ENCODE measurements at regions not wholly inside any gene's neighbourhood (a gene's known extent, or its start where the extent isn't known, plus 50 kb on each side); places are given as distances from the start of the nearest gene placed in this dataset.

- DNase-seq (ENCODE audit: low read depth) = no peak
Measured at GRCh38 chr3:132898141-132898540, 140.1 kb upstream of the TMEM108 start.

GRCh38 chr3:132892956-132893355, 145.2 kb upstream of the TMEM108 start:
- DNase-seq (ENCODE audit: low read depth) = no peak

GRCh38 chr3:132881756-132882409, 156.3 kb upstream of the TMEM108 start:
- no peak for DNase-seq (ENCODE audit: low read depth)

GRCh38 chr3:132880986-132881385, 157.2 kb upstream of the TMEM108 start:
- DNase-seq (ENCODE audit: low read depth) = no peak

GRCh38 chr3:132879656-132880055, 157.4 kb upstream of the NPHP3 start:
- no peak for DNase-seq (ENCODE audit: low read depth)

GRCh38 chr3:132874701-132875100, 152.5 kb upstream of the NPHP3 start:
- DNase-seq (ENCODE audit: low read depth) = no peak

- no peak for DNase-seq (ENCODE audit: low read depth)
Measured at GRCh38 chr3:132872711-132873110, 150.5 kb upstream of the NPHP3 start.

- no peak for DNase-seq (ENCODE audit: low read depth)
Measured at GRCh38 chr3:132871956-132872355, 149.7 kb upstream of the NPHP3 start.

GRCh38 chr3:132870541-132870940, 148.3 kb upstream of the NPHP3 start:
- no peak for DNase-seq (ENCODE audit: low read depth)

- no peak for DNase-seq (ENCODE audit: low read depth)
Measured at GRCh38 chr3:132867956-132868355, 145.7 kb upstream of the NPHP3 start.

GRCh38 chr3:132867526-132867925, 145.3 kb upstream of the NPHP3 start:
- no peak for DNase-seq (ENCODE audit: low read depth)

GRCh38 chr3:132857317-132857716, 135.1 kb upstream of the NPHP3 start:
- DNase-seq (ENCODE audit: low read depth) = no peak

- DNase-seq (ENCODE audit: low read depth) = no peak
Measured at GRCh38 chr3:132854856-132855535, 132.8 kb upstream of the NPHP3 start.

GRCh38 chr3:132847849-132848625, 125.8 kb upstream of the NPHP3 start:
- DNase-seq (ENCODE audit: low read depth) = no peak

GRCh38 chr3:132843851-132844553, 121.8 kb upstream of the NPHP3 start:
- no peak for DNase-seq (ENCODE audit: low read depth)

- no peak for DNase-seq (ENCODE audit: low read depth)
Measured at GRCh38 chr3:132843349-132843748, 121.1 kb upstream of the NPHP3 start.

- no peak for DNase-seq (ENCODE audit: low read depth)
Measured at GRCh38 chr3:132841621-132842020, 119.4 kb upstream of the NPHP3 start.

- DNase-seq (ENCODE audit: low read depth) = no peak
Measured at GRCh38 chr3:132840201-132840700, 118.0 kb upstream of the NPHP3 start.

GRCh38 chr3:132838477-132838876, 116.3 kb upstream of the NPHP3 start:
- DNase-seq (ENCODE audit: low read depth) = no peak

- DNase-seq (ENCODE audit: low read depth) = no peak
Measured at GRCh38 chr3:132837615-132838014, 115.4 kb upstream of the NPHP3 start.

- DNase-seq (ENCODE audit: low read depth) = no peak
Measured at GRCh38 chr3:132834356-132834755, 112.1 kb upstream of the NPHP3 start.

- DNase-seq (ENCODE audit: low read depth) = no peak
Measured at GRCh38 chr3:132829101-132829500, 106.9 kb upstream of the NPHP3 start.

Data from forelimb muscle (tissue), 1 donor.